Activated CD4-positive, alpha-beta memory T cell treated with anti-CD3 and anti-CD28 coated beads, Interleukin-2, amount 10 ng/mL, durations not matched to agents 7 days and 5 days (primary cell): ENCODE measurements at regions not wholly inside any gene's neighbourhood (a gene's known extent, or its start where the extent isn't known, plus 50 kb on each side); places are given as distances from the start of the nearest gene placed in this dataset.
"Not testable (repeated sequence)": the region's sequence is repeated elsewhere in the genome, so short reads cannot be mapped to it uniquely, and the experiment has no call there.

Experiments used
- CTCF ChIA-PET: fragments of 350-600 bp; sonication (Branson Sonifier 250); formaldehyde crosslinking; loops from one replicate; lab custom pipeline; 2021; ENCODE audit warnings: antibody characterized with exemption, inconsistent platforms; lab: Charles Lee
- POLR2A ChIA-PET: fragments of 350-600 bp; sonication (Branson Sonifier 250); formaldehyde crosslinking; loops from one replicate; lab custom pipeline; 2021; ENCODE audit warnings: antibody characterized with exemption; lab: Charles Lee
- DNase-seq: peaks from one replicate; pipeline ENCODE4 v3.0.0-alpha.2; 2020
- H3K27ac Mint-ChIP-seq: one replicate; pipeline ENCODE4 v1.8.0; 2021; ENCODE audit warnings: mild to moderate bottlenecking, mixed read lengths
- H3K27me3 Mint-ChIP-seq: one replicate; pipeline ENCODE4 v1.8.0; 2021; ENCODE audit warnings: mixed read lengths
- H3K36me3 Mint-ChIP-seq: one replicate; pipeline ENCODE4 v1.8.0; 2021; ENCODE audit warnings: low read depth, mixed read lengths
- H3K4me1 Mint-ChIP-seq: one replicate; pipeline ENCODE4 v1.8.0; 2021; ENCODE audit warnings: mixed read lengths
- H3K4me3 Mint-ChIP-seq: one replicate; pipeline ENCODE4 v1.8.0; 2021; ENCODE audit warnings: mild to moderate bottlenecking, mixed read lengths
- H3K9me3 Mint-ChIP-seq: one replicate; pipeline ENCODE4 v1.8.0; 2021; ENCODE audit warnings: mixed read lengths

- CTCF ChIA-PET = no interaction called here
- POLR2A ChIA-PET = no interaction called here
- no peaks in the 10 kb centered on the region for H3K4me1 Mint-ChIP-seq
Measured at GRCh38 chr1:221602830-221603229, 139.1 kb downstream of the DUSP10 start.

GRCh38 chr1:221604390-221604789, 137.5 kb downstream of the DUSP10 start:
- H3K27ac Mint-ChIP-seq, CTCF ChIA-PET, H3K36me3 Mint-ChIP-seq, POLR2A ChIA-PET, DNase-seq, H3K27me3 Mint-ChIP-seq, H3K9me3 Mint-ChIP-seq, H3K4me1 Mint-ChIP-seq, H3K4me3 Mint-ChIP-seq: not testable (repeated sequence)

More at GRCh38 chr1:221602830-221603229, 139.1 kb downstream of the DUSP10 start:
- no peak overlapping the region for H3K4me3 Mint-ChIP-seq
- H3K36me3 Mint-ChIP-seq = no peaks in the 10 kb centered on the region
- no peak overlapping the region for H3K27ac Mint-ChIP-seq
- no peaks in the 10 kb centered on the region for H3K27me3 Mint-ChIP-seq
- H3K9me3 Mint-ChIP-seq = no peaks in the 10 kb centered on the region
- DNase-seq = no peak

GRCh38 chr1:221604948-221605347, 136.9 kb downstream of the DUSP10 start:
- Mint-ChIP-seq H3K27me3 (no peaks in the 10 kb centered on the region), H3K36me3 (no peaks in the 10 kb centered on the region), H3K9me3 (no peaks in the 10 kb centered on the region), H3K4me1 (no peaks in the 10 kb centered on the region), H3K27ac (no peak overlapping the region), H3K4me3 (no peak overlapping the region)
- ChIA-PET CTCF (no interaction called here), POLR2A (no interaction called here)
- no peak for DNase-seq

GRCh38 chr1:221605569-221605968, 136.3 kb downstream of the DUSP10 start:
- Mint-ChIP-seq H3K27me3 (no peaks in the 10 kb centered on the region), H3K4me1 (no peaks in the 10 kb centered on the region), H3K36me3 (no peaks in the 10 kb centered on the region), H3K27ac (no peak overlapping the region), H3K9me3 (no peaks in the 10 kb centered on the region), H3K4me3 (no peak overlapping the region)
- POLR2A ChIA-PET = no interaction called here
- DNase-seq = no peak
- CTCF ChIA-PET = no interaction called here

- no peak for DNase-seq
- Mint-ChIP-seq H3K4me3 (no peak overlapping the region), H3K27ac (no peak overlapping the region), H3K36me3 (no peaks in the 10 kb centered on the region), H3K9me3 (no peaks in the 10 kb centered on the region), H3K27me3 (no peaks in the 10 kb centered on the region), H3K4me1 (no peaks in the 10 kb centered on the region)
- ChIA-PET POLR2A (no interaction called here), CTCF (no interaction called here)
Measured at GRCh38 chr1:221606256-221606655, 135.6 kb downstream of the DUSP10 start.

GRCh38 chr1:221608835-221609320, 133.0 kb downstream of the DUSP10 start:
- Mint-ChIP-seq H3K36me3 (no peaks in the 10 kb centered on the region), H3K9me3 (no peaks in the 10 kb centered on the region), H3K27ac (no peak overlapping the region), H3K27me3 (no peaks in the 10 kb centered on the region), H3K4me1 (no peaks in the 10 kb centered on the region), H3K4me3 (no peak overlapping the region)
- ChIA-PET CTCF (interaction anchor here (0.6 kb wide), 1 partner anchor 941 kb away, joined by 3 read pairs; no protein-coding TSS in a partner anchor), POLR2A (no interaction called here)
- DNase-seq = no peak

- Mint-ChIP-seq H3K27me3 (no peaks in the 10 kb centered on the region), H3K4me1 (no peaks in the 10 kb centered on the region), H3K9me3 (no peaks in the 10 kb centered on the region), H3K36me3 (no peaks in the 10 kb centered on the region), H3K4me3 (no peak overlapping the region), H3K27ac (no peak overlapping the region)
- ChIA-PET CTCF (no interaction called here), POLR2A (no interaction called here)
- no peak for DNase-seq
Measured at GRCh38 chr1:221611656-221612046, 130.2 kb downstream of the DUSP10 start.

GRCh38 chr1:221612047-221612777, 129.7 kb downstream of the DUSP10 start:
- H3K36me3 Mint-ChIP-seq = no peaks in the 10 kb centered on the region
- H3K9me3 Mint-ChIP-seq = no peaks in the 10 kb centered on the region
- no peak overlapping the region for H3K27ac Mint-ChIP-seq
- no peaks in the 10 kb centered on the region for H3K4me1 Mint-ChIP-seq
- H3K4me3 Mint-ChIP-seq = no peak overlapping the region
- no peak for DNase-seq
- H3K27me3 Mint-ChIP-seq = no peaks in the 10 kb centered on the region
- POLR2A ChIA-PET = no interaction called here
- CTCF ChIA-PET = no interaction called here

- no peaks in the 10 kb centered on the region for H3K9me3 Mint-ChIP-seq
- DNase-seq = no peak
- POLR2A ChIA-PET = no interaction called here
- no peak overlapping the region for H3K4me3 Mint-ChIP-seq
- H3K4me1 Mint-ChIP-seq = no peaks in the 10 kb centered on the region
- no peak overlapping the region for H3K27ac Mint-ChIP-seq
- H3K27me3 Mint-ChIP-seq = no peaks in the 10 kb centered on the region
- no peaks in the 10 kb centered on the region for H3K36me3 Mint-ChIP-seq
- CTCF ChIA-PET = no interaction called here
Measured at GRCh38 chr1:221620437-221621384, 121.2 kb downstream of the DUSP10 start.

GRCh38 chr1:221621683-221622082, 120.2 kb downstream of the DUSP10 start:
- H3K4me3 Mint-ChIP-seq = no peak overlapping the region
- DNase-seq = no peak
- H3K27ac Mint-ChIP-seq = no peak overlapping the region
- H3K27me3 Mint-ChIP-seq = no peaks in the 10 kb centered on the region
- H3K9me3 Mint-ChIP-seq = peaks cover 2% of the 10 kb centered on the region
- no peaks in the 10 kb centered on the region for H3K4me1 Mint-ChIP-seq
- no peaks in the 10 kb centered on the region for H3K36me3 Mint-ChIP-seq
- CTCF ChIA-PET = no interaction called here
- POLR2A ChIA-PET = no interaction called here

- H3K27me3 Mint-ChIP-seq = no peaks in the 10 kb centered on the region
- no peak overlapping the region for H3K27ac Mint-ChIP-seq
- H3K9me3 Mint-ChIP-seq = peaks cover 2% of the 10 kb centered on the region
- no peaks in the 10 kb centered on the region for H3K4me1 Mint-ChIP-seq
- CTCF ChIA-PET = no interaction called here
- DNase-seq = no peak
- no peaks in the 10 kb centered on the region for H3K36me3 Mint-ChIP-seq
- H3K4me3 Mint-ChIP-seq = no peak overlapping the region
- POLR2A ChIA-PET = no interaction called here
Measured at GRCh38 chr1:221622389-221622788, 119.5 kb downstream of the DUSP10 start.

- POLR2A ChIA-PET = no interaction called here
- H3K27ac Mint-ChIP-seq = no peak overlapping the region
Measured at GRCh38 chr1:221625026-221625425, 116.9 kb downstream of the DUSP10 start.

GRCh38 chr1:221626041-221626440, 115.8 kb downstream of the DUSP10 start:
- CTCF ChIA-PET = no interaction called here
- Mint-ChIP-seq H3K4me3 (no peak overlapping the region), H3K27me3 (no peaks in the 10 kb centered on the region), H3K9me3 (peaks cover 2% of the 10 kb centered on the region), H3K36me3 (no peaks in the 10 kb centered on the region), H3K27ac (no peak overlapping the region), H3K4me1 (no peaks in the 10 kb centered on the region)
- POLR2A ChIA-PET = no interaction called here
- no peak for DNase-seq

More at GRCh38 chr1:221625026-221625425, 116.9 kb downstream of the DUSP10 start:
- CTCF ChIA-PET = no interaction called here
- Mint-ChIP-seq H3K9me3 (peaks cover 2% of the 10 kb centered on the region), H3K36me3 (no peaks in the 10 kb centered on the region), H3K4me1 (no peaks in the 10 kb centered on the region), H3K4me3 (no peak overlapping the region), H3K27me3 (no peaks in the 10 kb centered on the region)
- DNase-seq = no peak
